ENCODE measurements at regions not wholly inside any gene's neighbourhood (a gene's known extent, or its start where the extent isn't known, plus 50 kb on each side); places are given as distances from the start of the nearest gene placed in this dataset.
"Not testable (repeated sequence)": the region's sequence is repeated elsewhere in the genome, so short reads cannot be mapped to it uniquely, and the experiment has no call there.

- Histone ChIP-seq H3K4me3 (ENCODE audit: low read length) (no peak overlapping the region), H4K20me1 (ENCODE audit: insufficient read depth, low read length) (no peaks in the 10 kb centered on the region), H3K9ac (ENCODE audit: low read length) (no peak overlapping the region), H3K4me1 (ENCODE audit: low read length) (no peaks in the 10 kb centered on the region), H3K36me3 (replicated peaks; ENCODE audit: low read depth, low read length) (peaks cover 4% of the 10 kb centered on the region), H2AFZ (ENCODE audit: low read depth, low read length) (no peak overlapping the region), H3K27ac (ENCODE audit: low read length) (no peak overlapping the region), H3K4me2 (ENCODE audit: low read length) (no peak overlapping the region), H3K9me3 (ENCODE audit: insufficient read depth, low read length) (no peaks in the 10 kb centered on the region), H3K79me2 (ENCODE audit: low read length) (no peaks in the 10 kb centered on the region), H3K27me3 (ENCODE audit: low read depth, low read length) (no peaks in the 10 kb centered on the region)
- no peak for TF ChIP-seq EZH2phosphoT487 (IDR thresholded peaks at IDR 0.05; ENCODE audit: low read depth)
- TF ChIP-seq, protein P1, sequence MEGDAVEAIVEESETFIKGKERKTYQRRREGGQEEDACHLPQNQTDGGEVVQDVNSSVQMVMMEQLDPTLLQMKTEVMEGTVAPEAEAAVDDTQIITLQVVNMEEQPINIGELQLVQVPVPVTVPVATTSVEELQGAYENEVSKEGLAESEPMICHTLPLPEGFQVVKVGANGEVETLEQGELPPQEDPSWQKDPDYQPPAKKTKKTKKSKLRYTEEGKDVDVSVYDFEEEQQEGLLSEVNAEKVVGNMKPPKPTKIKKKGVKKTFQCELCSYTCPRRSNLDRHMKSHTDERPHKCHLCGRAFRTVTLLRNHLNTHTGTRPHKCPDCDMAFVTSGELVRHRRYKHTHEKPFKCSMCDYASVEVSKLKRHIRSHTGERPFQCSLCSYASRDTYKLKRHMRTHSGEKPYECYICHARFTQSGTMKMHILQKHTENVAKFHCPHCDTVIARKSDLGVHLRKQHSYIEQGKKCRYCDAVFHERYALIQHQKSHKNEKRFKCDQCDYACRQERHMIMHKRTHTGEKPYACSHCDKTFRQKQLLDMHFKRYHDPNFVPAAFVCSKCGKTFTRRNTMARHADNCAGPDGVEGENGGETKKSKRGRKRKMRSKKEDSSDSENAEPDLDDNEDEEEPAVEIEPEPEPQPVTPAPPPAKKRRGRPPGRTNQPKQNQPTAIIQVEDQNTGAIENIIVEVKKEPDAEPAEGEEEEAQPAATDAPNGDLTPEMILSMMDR (IDR thresholded peaks at IDR 0.05; ENCODE audit: low read depth, low read length): no peak
Observed at GRCh38 chr9:97124256-97124655, 85.3 kb upstream of the CTSV start.

DNA sequence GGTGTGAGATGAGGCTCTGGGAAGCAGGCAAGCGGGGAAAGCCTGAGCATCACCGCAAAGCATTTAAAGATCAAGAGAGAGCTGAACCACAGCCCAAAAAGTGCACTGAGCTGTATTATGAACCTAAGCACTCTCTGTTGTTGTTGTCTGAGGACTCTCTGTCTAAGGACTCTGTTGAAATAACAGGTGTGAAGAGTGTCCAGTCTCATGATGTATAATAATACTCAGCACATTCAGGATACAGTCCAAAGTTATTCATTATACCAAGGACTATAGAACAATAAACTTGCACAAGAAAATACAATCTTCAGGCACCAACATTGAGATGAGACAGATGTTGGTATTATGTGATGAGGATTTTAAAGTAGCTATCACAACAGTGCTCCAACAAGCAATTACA is 71.8 kb upstream of the CTSV start:
- H3K9me3 ChIP-seq (ENCODE audit: insufficient read depth, low read length): no peaks in the 10 kb centered on the region
- no peaks in the 10 kb centered on the region for H3K79me2 ChIP-seq (ENCODE audit: low read length)
- H2AFZ ChIP-seq (ENCODE audit: low read depth, low read length): no peak overlapping the region
- TF ChIP-seq, protein P1 (IDR thresholded peaks at IDR 0.05; ENCODE audit: low read depth, low read length): no peak
- no peak for TF ChIP-seq EZH2phosphoT487 (IDR thresholded peaks at IDR 0.05; ENCODE audit: low read depth)
- no peak overlapping the region for H3K9ac ChIP-seq (ENCODE audit: low read length)
- H3K27ac ChIP-seq (ENCODE audit: low read length): no peak overlapping the region
- H3K4me2 ChIP-seq (ENCODE audit: low read length): no peak overlapping the region
- no peaks in the 10 kb centered on the region for H3K4me1 ChIP-seq (ENCODE audit: low read length)
- no peaks in the 10 kb centered on the region for H4K20me1 ChIP-seq (ENCODE audit: insufficient read depth, low read length)
- no peak overlapping the region for H3K4me3 ChIP-seq (ENCODE audit: low read length)
- no peaks in the 10 kb centered on the region for H3K36me3 ChIP-seq (replicated peaks; ENCODE audit: low read depth, low read length)
- no peaks in the 10 kb centered on the region for H3K27me3 ChIP-seq (ENCODE audit: low read depth, low read length)

- no peak overlapping the region for H2AFZ ChIP-seq (ENCODE audit: low read depth, low read length)
- H3K9ac ChIP-seq (ENCODE audit: low read length): no peak overlapping the region
- no peaks in the 10 kb centered on the region for H3K27me3 ChIP-seq (ENCODE audit: low read depth, low read length)
- H3K79me2 ChIP-seq (ENCODE audit: low read length): no peaks in the 10 kb centered on the region
- no peak overlapping the region for H3K4me3 ChIP-seq (ENCODE audit: low read length)
- no peaks in the 10 kb centered on the region for H4K20me1 ChIP-seq (ENCODE audit: insufficient read depth, low read length)
- no peaks in the 10 kb centered on the region for H3K9me3 ChIP-seq (ENCODE audit: insufficient read depth, low read length)
- H3K36me3 ChIP-seq (replicated peaks; ENCODE audit: low read depth, low read length): no peaks in the 10 kb centered on the region
- TF ChIP-seq EZH2phosphoT487 (IDR thresholded peaks at IDR 0.05; ENCODE audit: low read depth): no peak
- TF ChIP-seq, protein P1 (IDR thresholded peaks at IDR 0.05; ENCODE audit: low read depth, low read length): peak; percentile 80
- H3K4me2 ChIP-seq (ENCODE audit: low read length): no peak overlapping the region
- no peak overlapping the region for H3K27ac ChIP-seq (ENCODE audit: low read length)
- H3K4me1 ChIP-seq (ENCODE audit: low read length): no peaks in the 10 kb centered on the region
Observed at GRCh38 chr9:97109194-97109811, 70.4 kb upstream of the CTSV start.

GRCh38 chr9:97105220-97105619 is 66.3 kb upstream of the CTSV start:
- H4K20me1 ChIP-seq (ENCODE audit: insufficient read depth, low read length); H3K36me3 ChIP-seq (replicated peaks; ENCODE audit: low read depth, low read length); H3K4me2 ChIP-seq (ENCODE audit: low read length); H3K9ac ChIP-seq (ENCODE audit: low read length); H3K4me1 ChIP-seq (ENCODE audit: low read length); H3K4me3 ChIP-seq (ENCODE audit: low read length); H3K79me2 ChIP-seq (ENCODE audit: low read length); H3K9me3 ChIP-seq (ENCODE audit: insufficient read depth, low read length); H3K27ac ChIP-seq (ENCODE audit: low read length); H3K27me3 ChIP-seq (ENCODE audit: low read depth, low read length); H2AFZ ChIP-seq (ENCODE audit: low read depth, low read length): not testable (repeated sequence)

DNA sequence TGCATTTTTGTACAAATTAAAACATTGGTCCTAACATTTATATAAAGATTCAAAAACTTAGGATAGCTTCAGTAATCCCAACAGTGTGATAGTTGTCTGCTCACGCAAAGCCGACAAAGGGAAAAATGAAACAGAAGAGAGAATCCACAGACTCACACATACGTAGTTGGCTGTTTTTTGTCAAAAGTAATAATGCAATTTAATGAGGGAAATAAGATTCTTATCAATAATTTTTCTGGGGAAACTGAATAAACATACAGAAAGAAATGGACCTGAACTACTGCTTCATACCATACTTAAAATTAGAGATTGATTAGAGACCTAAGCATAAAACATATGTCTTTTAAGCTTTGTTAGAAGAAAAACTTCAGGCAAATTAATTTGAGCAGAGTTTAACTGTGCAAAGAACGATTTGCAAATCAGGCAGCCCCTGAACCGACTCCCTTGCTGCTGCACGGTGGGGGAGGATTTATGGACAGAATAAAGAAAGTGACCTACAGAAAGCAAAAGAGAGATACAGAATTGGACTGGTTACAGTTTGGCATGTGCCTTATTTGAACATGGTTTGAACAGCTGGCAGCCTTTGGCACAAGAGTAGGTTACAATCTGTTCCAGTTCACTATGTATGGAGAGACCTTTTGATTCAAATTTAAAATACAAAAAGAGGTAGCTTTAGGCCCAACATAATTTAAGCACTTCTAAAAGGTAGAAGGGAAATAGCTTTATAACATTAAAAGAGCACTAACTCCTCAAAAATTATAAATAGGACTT is 64.9 kb upstream of the CTSV start:
- H4K20me1 ChIP-seq (ENCODE audit: insufficient read depth, low read length); H3K4me1 ChIP-seq (ENCODE audit: low read length); H3K27me3 ChIP-seq (ENCODE audit: low read depth, low read length); H3K27ac ChIP-seq (ENCODE audit: low read length); H2AFZ ChIP-seq (ENCODE audit: low read depth, low read length); H3K4me2 ChIP-seq (ENCODE audit: low read length); H3K9ac ChIP-seq (ENCODE audit: low read length); H3K79me2 ChIP-seq (ENCODE audit: low read length); H3K36me3 ChIP-seq (replicated peaks; ENCODE audit: low read depth, low read length); H3K4me3 ChIP-seq (ENCODE audit: low read length); H3K9me3 ChIP-seq (ENCODE audit: insufficient read depth, low read length): not testable (repeated sequence)

DNA sequence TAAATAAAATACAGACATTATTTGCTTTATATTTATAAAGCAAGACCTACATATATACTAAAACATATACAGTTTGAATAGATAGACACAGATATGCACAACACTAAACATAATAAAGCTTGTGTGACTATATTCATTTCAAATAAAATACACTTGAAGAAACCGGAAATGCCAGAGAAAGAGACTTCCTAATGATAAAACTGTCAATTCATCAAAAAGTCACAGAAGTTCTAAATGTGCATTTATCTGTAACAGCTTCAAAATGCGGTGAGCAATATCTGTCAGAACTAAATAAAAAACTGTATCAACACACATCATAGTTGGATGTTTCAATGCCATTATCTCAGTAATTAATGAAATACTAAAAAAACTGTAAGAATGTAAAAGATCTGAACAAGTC is 60.6 kb upstream of the CTSV start:
- H3K9ac ChIP-seq (ENCODE audit: low read length); H3K9me3 ChIP-seq (ENCODE audit: insufficient read depth, low read length); H3K79me2 ChIP-seq (ENCODE audit: low read length); H2AFZ ChIP-seq (ENCODE audit: low read depth, low read length); H3K4me1 ChIP-seq (ENCODE audit: low read length); H3K27ac ChIP-seq (ENCODE audit: low read length); H3K4me3 ChIP-seq (ENCODE audit: low read length); H3K36me3 ChIP-seq (replicated peaks; ENCODE audit: low read depth, low read length); H3K27me3 ChIP-seq (ENCODE audit: low read depth, low read length); H4K20me1 ChIP-seq (ENCODE audit: insufficient read depth, low read length); H3K4me2 ChIP-seq (ENCODE audit: low read length): not testable (repeated sequence)

Data from OCI-LY3 (cell line).